ENCODE measurements at regions not wholly inside any gene's neighbourhood (a gene's known extent, or its start where the extent isn't known, plus 50 kb on each side); places are given as distances from the start of the nearest gene placed in this dataset.

GRCh38 chr6:94590416-94590815 lies 986.9 kb upstream of the MANEA start:
- TF ChIP-seq FOXM1 (IDR thresholded peaks at IDR 0.05; ENCODE audit: borderline replicate concordance, low read depth), result no peak
- no peak for TF ChIP-seq TCF12 (IDR thresholded peaks at IDR 0.05; ENCODE audit: low read depth)
- TF ChIP-seq CEBPB (IDR thresholded peaks at IDR 0.05), result no peak
